ENCODE measurements at regions not wholly inside any gene's neighbourhood (a gene's known extent, or its start where the extent isn't known, plus 50 kb on each side); places are given as distances from the start of the nearest gene placed in this dataset.

- TF ChIP-seq CTCF (IDR thresholded peaks at IDR 0.05) (no peak), POLR2AphosphoS5 (IDR thresholded peaks at IDR 0.05) (no peak), POLR2A (IDR thresholded peaks at IDR 0.05) (no peak)
These were observed 157.3 kb downstream of the MBL2 start for GRCh38 chr10:52615331-52615730.

All from upper lobe of left lung (tissue), 4 donors.